Activated T-cell treated with anti-CD3 and anti-CD28 coated beads for 24 hours (primary cell): ENCODE measurements at regions not wholly inside any gene's neighbourhood (a gene's known extent, or its start where the extent isn't known, plus 50 kb on each side); places are given as distances from the start of the nearest gene placed in this dataset.
"Not testable (repeated sequence)": the region's sequence is repeated elsewhere in the genome, so short reads cannot be mapped to it uniquely, and the experiment has no call there.

Source experiments
- DNase-seq: peaks from one replicate; pipeline ENCODE4 v3.0.0-alpha.2; 2020; ENCODE audit warnings: low read depth

- no peak for DNase-seq
Observed at GRCh38 chr18:60202708-60203107, 169.9 kb downstream of the MC4R start.

- DNase-seq, result no peak
Observed at GRCh38 chr18:60200558-60200957, 172.0 kb downstream of the MC4R start.

DNA sequence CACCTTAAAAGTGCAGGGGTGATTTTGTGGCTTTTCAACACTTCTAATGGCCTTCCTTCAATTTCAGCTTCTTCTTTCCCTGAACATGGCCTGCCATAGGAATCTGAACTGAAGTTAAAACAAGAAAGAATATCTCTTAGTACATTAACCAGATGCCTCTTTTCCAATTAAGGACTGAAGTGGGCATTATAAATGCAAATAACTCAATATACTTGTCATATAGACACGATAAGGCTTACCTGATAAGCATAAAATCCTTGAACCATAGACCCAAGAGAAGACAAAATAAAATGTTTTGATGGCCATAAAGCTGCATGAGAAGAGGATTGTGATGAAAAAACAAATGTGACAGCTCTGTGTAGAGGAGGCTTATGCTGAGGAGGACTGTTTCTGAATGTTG, 173.1 kb downstream of the MC4R start:
- no peak for DNase-seq

- no peak for DNase-seq
Observed at GRCh38 chr18:60197671-60198462, 174.7 kb downstream of the MC4R start.

GRCh38 chr18:60196836-60197606, 175.6 kb downstream of the MC4R start:
- DNase-seq, result no peak

- DNase-seq, result no peak
Observed at GRCh38 chr18:60193780-60194179, 178.8 kb downstream of the MC4R start.

DNA sequence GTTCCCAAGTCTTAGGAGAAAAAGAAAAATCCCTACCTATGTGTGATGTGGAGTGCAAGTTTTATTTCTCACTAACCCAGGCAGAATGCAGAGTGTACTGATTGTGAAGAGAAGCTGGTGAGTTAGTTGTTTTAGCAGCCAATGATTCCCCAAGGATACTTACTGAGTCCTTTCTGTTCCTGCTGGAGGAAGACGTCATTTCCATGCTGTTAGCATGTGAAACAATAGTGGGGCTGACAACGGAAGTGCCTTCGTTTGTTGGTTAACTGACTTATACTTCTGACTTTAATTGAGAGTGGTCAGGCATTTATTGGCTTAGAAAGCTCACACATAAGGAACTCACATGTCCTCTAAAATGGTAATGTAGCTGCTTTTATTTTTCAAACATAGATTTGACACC, 180.6 kb downstream of the MC4R start:
- no peak for DNase-seq

- no peak for DNase-seq
Observed at GRCh38 chr18:60189856-60190255, 182.7 kb downstream of the MC4R start.

- no peak for DNase-seq
Observed at GRCh38 chr18:60188958-60189357, 183.6 kb downstream of the MC4R start.

- DNase-seq, result no peak
Observed at GRCh38 chr18:60182223-60182622, 190.4 kb downstream of the MC4R start.

DNA sequence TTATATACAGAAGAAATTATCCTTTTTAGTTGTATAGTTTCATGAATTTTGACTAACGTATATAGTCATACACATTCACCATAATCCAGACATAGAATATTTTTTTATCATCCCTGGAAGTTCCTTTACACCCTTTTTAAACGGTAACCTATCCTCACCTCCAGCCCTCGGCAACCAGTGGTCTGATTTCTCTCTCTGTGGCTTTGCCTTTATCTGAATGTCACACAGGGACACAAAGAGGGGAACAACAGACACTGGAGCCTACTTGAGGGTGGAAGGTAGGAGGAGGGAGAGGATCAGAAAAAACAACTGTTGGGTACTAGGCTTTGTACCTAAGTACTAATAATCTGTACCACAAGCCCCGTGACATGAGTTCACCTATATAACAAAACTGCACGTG, 191.9 kb downstream of the MC4R start:
- no peak for DNase-seq

- DNase-seq, result not testable (repeated sequence)
Observed at GRCh38 chr18:60178224-60178623, 194.4 kb downstream of the MC4R start.

- DNase-seq, result no peak
Observed at GRCh38 chr18:60176259-60176658, 196.3 kb downstream of the MC4R start.

GRCh38 chr18:60174832-60175231, 197.7 kb downstream of the MC4R start:
- DNase-seq, result no peak

- no peak for DNase-seq
Observed at GRCh38 chr18:60172030-60172429, 200.5 kb downstream of the MC4R start.

DNA sequence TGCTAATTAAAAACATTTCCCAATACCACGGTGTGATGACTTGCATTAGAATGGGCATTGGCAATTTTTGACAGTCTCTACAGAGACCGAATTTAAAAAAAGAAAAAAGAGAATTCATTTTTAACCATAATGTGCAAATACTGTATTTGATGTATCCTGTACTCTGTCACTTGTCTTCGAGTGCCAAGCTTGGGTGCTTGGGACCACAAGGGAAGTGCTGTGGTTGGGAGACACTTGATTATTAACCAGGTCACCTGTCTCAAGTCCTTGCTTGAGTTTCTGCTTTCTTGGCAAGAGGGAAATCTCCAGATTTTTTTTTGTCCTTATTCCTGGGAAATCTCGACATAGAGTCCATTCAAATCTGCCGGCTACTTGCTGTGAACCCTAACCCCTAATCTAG, 209.0 kb downstream of the MC4R start:
- no peak for DNase-seq

DNA sequence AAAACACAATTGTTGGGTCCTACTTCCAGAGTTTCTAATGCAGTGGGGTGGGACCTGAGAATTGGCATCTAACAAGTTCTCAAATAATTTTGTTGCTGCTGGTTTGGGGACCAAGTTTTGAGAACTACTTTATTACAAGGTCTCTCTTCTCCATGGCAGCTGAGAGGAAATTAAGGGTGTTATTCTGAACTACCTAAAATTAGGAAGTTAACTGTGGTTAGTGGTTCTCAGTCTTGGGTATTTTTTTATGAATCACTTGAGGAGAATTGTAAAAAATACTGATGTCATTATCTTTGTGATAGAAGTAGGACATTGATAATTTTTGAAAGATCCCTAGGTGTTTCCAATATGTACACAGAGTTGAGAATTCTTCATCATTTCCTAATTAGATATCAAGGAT, 210.2 kb downstream of the MC4R start:
- no peak for DNase-seq

DNA sequence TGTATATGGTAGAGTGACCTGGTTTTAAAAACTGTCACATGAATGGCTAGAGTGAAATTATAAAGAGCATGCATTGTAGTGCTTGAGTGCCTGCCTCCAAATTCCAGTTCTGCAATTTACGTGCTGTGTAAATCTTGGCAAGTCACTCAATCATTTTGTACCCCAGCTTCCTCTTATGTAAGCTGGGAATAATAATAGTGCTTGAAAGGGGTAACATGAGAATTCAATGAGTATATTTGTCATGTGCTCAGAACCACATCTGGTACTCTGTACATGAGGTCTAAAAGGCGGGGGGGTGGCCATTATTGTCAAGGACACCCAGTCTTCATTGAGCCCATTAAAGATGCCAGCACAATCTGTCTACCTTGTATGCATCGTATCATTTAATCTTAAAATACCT, 214.8 kb downstream of the MC4R start:
- DNase-seq, result no peak

DNA sequence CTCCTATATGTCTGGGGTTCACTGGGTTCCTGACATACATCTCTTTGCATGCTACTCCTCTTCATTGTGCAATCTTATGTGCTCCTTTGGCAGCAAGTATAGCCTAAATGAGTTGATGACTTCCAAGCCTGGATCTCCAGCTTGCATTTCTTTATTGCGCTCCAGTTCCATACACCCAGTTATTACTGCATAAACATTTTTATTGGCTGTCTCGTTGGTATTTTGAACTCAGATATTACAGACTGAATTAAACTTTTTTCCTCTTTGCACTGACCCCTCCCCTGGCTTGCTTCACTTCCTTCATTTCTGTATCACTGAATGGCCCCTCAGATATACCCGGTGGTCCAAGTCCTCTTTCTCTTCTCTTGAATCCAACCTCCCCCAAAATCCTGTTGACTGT, 219.2 kb downstream of the MC4R start:
- no peak for DNase-seq

- no peak for DNase-seq
Observed at GRCh38 chr18:60149316-60149715, 223.3 kb downstream of the MC4R start.

DNA sequence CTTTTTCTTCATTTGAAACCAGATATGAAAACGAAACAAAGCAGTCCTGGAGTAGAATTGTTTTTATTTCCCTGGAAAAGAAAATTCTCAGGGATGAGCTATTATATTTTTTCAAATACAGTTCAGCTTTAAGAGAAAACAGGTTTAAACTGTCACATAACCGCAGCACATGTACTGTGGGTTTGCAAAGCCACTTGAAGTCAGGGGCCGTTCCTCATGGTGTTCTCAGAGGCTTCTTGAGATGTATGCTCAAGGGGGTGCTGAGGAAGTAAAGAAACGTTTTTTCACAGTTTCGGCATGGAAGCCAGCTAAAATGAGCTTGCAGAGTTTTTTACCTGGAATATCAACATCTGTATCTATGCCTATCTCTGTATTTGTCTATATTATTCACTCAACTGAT, 225.3 kb downstream of the MC4R start:
- no peak for DNase-seq

DNA sequence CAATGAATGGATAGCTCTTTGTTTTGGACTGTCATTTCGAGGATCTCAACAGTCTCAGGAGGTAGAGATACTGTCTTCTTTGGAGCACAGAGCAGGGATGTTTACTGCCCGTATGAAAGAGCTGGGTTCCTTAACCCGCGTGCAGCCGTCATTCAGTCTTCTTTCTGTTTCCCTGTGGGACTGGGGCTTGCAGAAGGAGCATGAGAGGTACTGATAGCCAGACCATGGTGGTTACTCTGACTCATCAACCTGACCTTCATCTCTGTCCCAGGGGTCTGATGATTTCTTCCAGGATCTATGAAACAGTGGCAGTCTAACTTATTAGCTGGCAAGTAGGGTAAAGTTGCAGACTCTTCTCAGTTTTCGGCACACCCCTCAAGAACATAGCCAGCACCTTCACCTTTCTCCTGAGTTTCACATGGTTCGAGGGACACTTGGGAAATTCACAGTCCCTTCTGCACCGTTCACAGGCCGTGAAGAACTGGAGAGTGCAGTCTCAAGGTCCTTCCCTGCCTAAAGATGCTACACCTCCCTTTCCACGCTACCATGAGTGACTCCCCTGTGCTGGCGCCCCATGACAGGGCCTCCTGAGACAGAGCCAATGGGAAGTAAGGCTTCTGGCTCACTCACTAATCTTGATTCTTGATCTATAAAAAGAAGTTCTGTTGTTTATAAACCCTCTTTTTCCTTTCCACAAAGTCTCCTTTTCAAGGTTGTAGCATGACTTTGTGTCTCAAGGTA, 226.2 kb downstream of the MC4R start:
- DNase-seq, result no peak

DNA sequence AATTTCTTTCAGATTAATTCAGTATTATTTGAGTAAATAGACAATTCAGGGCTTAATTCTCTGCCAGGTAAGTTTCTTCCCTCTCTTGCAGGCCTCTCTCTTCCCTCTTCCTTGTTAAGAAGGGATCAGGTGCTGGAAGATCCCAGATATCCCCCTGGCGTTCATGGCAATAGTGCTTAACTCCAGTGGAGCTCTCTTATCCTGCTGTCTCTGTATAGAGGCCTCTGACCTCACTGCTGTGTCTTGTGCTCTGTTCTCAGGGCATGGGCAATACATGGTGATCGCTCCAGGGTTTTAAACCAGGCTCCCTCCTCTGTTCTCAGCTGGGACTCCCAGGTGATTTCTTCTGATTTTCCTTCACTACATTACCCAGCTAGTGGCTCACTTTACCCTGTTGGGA, 226.8 kb downstream of the MC4R start:
- DNase-seq, result no peak
